GM12864 (cell line): ENCODE measurements at regions not wholly inside any gene's neighbourhood (a gene's known extent, or its start where the extent isn't known, plus 50 kb on each side); places are given as distances from the start of the nearest gene placed in this dataset.

ENCODE experiments used
- DNase-seq: peaks from one replicate; pipeline ENCODE4 v3.0.0-alpha.2; 2011; ENCODE audit warnings: low read depth
- H3K4me3 ChIP-seq: 2 replicates; pipeline ENCODE4 v1.5.1; 2011; ENCODE audit warnings: mild to moderate bottlenecking, low read depth, low read length, control low read depth
- TF ChIP-seq, protein P1 (sequence below): IDR thresholded peaks from 2 replicates; pipeline ENCODE4 v1.5.1; 2011; ENCODE audit warnings: low read depth, mild to moderate bottlenecking, moderate library complexity, low read length, control low read depth, inconsistent platforms; ENCODE audit errors: missing control alignments

DNA sequence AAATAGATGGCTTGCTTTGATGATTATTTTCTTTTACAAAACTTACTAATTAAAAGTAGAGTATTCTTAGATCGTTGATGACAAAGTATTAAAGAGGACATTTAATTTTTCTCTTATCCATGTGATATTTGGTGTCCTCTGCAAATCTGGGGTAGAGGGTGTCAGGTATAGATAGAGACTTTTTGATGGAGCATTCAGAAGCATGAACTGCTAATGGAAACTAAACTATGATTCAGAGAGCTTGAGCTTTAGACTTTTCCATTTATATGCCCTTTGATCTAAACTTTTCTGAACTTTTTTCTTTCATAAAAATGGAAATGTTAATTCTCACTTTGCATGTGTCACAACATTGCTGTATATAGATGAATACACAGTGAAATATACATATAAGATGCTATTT, 619.7 kb downstream of the PLCL1 start:
- TF ChIP-seq, protein P1, sequence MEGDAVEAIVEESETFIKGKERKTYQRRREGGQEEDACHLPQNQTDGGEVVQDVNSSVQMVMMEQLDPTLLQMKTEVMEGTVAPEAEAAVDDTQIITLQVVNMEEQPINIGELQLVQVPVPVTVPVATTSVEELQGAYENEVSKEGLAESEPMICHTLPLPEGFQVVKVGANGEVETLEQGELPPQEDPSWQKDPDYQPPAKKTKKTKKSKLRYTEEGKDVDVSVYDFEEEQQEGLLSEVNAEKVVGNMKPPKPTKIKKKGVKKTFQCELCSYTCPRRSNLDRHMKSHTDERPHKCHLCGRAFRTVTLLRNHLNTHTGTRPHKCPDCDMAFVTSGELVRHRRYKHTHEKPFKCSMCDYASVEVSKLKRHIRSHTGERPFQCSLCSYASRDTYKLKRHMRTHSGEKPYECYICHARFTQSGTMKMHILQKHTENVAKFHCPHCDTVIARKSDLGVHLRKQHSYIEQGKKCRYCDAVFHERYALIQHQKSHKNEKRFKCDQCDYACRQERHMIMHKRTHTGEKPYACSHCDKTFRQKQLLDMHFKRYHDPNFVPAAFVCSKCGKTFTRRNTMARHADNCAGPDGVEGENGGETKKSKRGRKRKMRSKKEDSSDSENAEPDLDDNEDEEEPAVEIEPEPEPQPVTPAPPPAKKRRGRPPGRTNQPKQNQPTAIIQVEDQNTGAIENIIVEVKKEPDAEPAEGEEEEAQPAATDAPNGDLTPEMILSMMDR: no peak
- DNase-seq: no peak
- no peak overlapping the region for H3K4me3 ChIP-seq

DNA sequence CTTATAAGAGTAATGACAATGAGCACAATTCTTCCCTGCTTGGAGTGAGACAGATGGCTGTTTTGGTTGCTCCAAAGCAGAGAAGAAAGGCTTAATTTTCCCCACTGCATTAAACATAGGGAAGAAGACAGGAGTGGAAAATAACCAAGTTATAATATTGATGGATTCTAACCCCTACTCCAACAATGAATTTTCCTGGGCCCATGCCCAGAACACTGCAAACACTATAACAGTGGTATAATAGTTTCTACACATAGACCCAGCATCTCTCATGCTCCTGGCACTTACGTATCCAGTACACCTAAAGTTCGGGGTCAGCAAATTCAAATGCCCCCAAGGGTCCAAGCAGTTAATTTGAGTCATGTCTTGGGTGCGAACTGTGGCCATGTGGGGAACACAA, 613.4 kb downstream of the PLCL1 start:
- DNase-seq: no peak
- TF ChIP-seq, protein P1: no peak
- no peak overlapping the region for H3K4me3 ChIP-seq

GRCh38 chr2:198414976-198415375, 610.6 kb downstream of the PLCL1 start:
- no peak for DNase-seq
- TF ChIP-seq, protein P1: no peak
- H3K4me3 ChIP-seq: no peak overlapping the region

GRCh38 chr2:198411936-198412335, 607.5 kb downstream of the PLCL1 start:
- DNase-seq: no peak
- TF ChIP-seq, protein P1: no peak
- no peak overlapping the region for H3K4me3 ChIP-seq

GRCh38 chr2:198408171-198408570, 603.8 kb downstream of the PLCL1 start:
- TF ChIP-seq, protein P1: no peak
- H3K4me3 ChIP-seq: no peak overlapping the region
- DNase-seq: no peak

- no peak overlapping the region for H3K4me3 ChIP-seq
- TF ChIP-seq, protein P1: no peak
- DNase-seq: no peak
These were observed 600.9 kb downstream of the PLCL1 start for GRCh38 chr2:198405311-198405710.

DNA sequence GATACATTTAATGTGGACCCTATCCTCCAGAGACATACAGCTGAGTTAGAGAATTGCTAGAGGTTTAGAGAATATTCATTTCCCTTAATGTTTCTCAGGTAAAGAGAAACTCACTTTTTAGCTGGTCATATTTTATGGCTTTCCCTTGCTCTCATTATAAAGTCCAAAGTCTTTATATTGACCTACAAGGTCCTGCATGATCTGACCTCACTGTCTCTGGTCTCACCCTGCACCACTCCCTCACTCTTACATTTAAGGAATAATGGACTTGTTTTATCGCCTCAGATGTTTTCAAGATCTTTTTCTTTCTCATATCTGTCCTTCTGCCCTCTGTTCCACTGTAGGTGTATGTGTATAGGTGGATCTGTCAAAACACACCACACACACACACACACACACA, 597.3 kb downstream of the PLCL1 start:
- TF ChIP-seq, protein P1: no peak
- no peak overlapping the region for H3K4me3 ChIP-seq
- DNase-seq: no peak
